SU-DHL-6 (cell line): ENCODE measurements at regions not wholly inside any gene's neighbourhood (a gene's known extent, or its start where the extent isn't known, plus 50 kb on each side); places are given as distances from the start of the nearest gene placed in this dataset.
"Not testable (repeated sequence)": the region's sequence is repeated elsewhere in the genome, so short reads cannot be mapped to it uniquely, and the experiment has no call there.

ENCODE experiments used
- H2AFZ ChIP-seq: fragments of 200-600 bp; sonication (generic); 2 replicates; pipeline ENCODE4 v1.6.1; 2014; ENCODE audit warnings: low read depth, mild to moderate bottlenecking, moderate library complexity, mixed read lengths, antibody characterized with exemption, low read length; ENCODE audit not compliant: severe bottlenecking
- H3F3A ChIP-seq: fragments of 200-600 bp; shearing (Covaris generic); 2 replicates; pipeline ENCODE4 v1.6.0; 2016; ENCODE audit warnings: antibody characterized with exemption, mild to moderate bottlenecking; ENCODE audit not compliant: insufficient read depth
- H3K27ac ChIP-seq: fragments of 200-600 bp; sonication (generic); 2 replicates; pipeline ENCODE4 v1.5.1; 2016; ENCODE audit warnings: low read depth, mild to moderate bottlenecking, low read length, moderate library complexity, mixed read lengths
- H3K27me3 ChIP-seq: fragments of 200-600 bp; sonication (generic), shearing (Covaris generic); 2 replicates; pipeline ENCODE4 v1.6.0; 2014; ENCODE audit warnings: mild to moderate bottlenecking, low read length
- H3K36me3 ChIP-seq: fragments of 200-600 bp; sonication (generic); 2 replicates; pipeline ENCODE4 v1.6.1; 2014; ENCODE audit warnings: mild to moderate bottlenecking, low read length, mixed read lengths
- H3K4me2 ChIP-seq: fragments of 300-600, 200-600 bp; shearing (Covaris generic), sonication (generic); 2 replicates; pipeline ENCODE4 v1.6.0; 2014; ENCODE audit warnings: low read length, low read depth, mild to moderate bottlenecking; ENCODE audit not compliant: poor library complexity, severe bottlenecking
- H3K4me3 ChIP-seq: fragments of 200-600 bp; sonication (generic); 2 replicates; pipeline ENCODE4 v1.5.1; 2014; ENCODE audit warnings: antibody characterized with exemption, low read length, mild to moderate bottlenecking, mixed read lengths; ENCODE audit not compliant: insufficient read depth, poor library complexity, severe bottlenecking
- H3K79me2 ChIP-seq: fragments of 200-600 bp; sonication (generic); 2 replicates; pipeline ENCODE4 v1.6.1; 2014; ENCODE audit warnings: mild to moderate bottlenecking, low read length, moderate library complexity; ENCODE audit not compliant: insufficient read depth
- H3K9ac ChIP-seq: fragments of 200-600 bp; sonication (generic); 2 replicates; pipeline ENCODE4 v1.7.0; 2014; ENCODE audit warnings: mild to moderate bottlenecking, low read length
- H3K9me2 ChIP-seq: fragments of 200-600 bp; sonication (generic); replicated peaks from 2 replicates; pipeline ENCODE4 v1.6.1; 2014; ENCODE audit warnings: low read length; ENCODE audit not compliant: insufficient read depth
- H3K9me3 ChIP-seq: fragments of 200-600 bp; sonication (generic); 2 replicates; pipeline ENCODE4 v1.6.1; 2014; ENCODE audit warnings: low read length, mixed read lengths; ENCODE audit not compliant: insufficient read depth
- H4K20me1 ChIP-seq: fragments of 200-600 bp; sonication (generic); 2 replicates; pipeline ENCODE4 v1.6.1; 2014; ENCODE audit warnings: low read depth, mild to moderate bottlenecking, antibody characterized with exemption, low read length, moderate library complexity, mixed read lengths
- EZH2phosphoT487 ChIP-seq: fragments of 200-600 bp; sonication (generic), shearing (Covaris generic); conservative IDR thresholded peaks from 2 replicates; pipeline ENCODE4 v1.6.1; 2018; ENCODE audit warnings: mild to moderate bottlenecking, antibody characterized with exemption, low read length, moderate library complexity, mixed read lengths
- TF ChIP-seq, protein P1 (sequence below): fragments of 200-600 bp; sonication (generic); IDR thresholded peaks from one replicate; pipeline ENCODE4 v1.5.1; 2017; ENCODE audit warnings: antibody characterized with exemption, mild to moderate bottlenecking, low read length, moderate library complexity; ENCODE audit not compliant: insufficient read depth, poor library complexity, severe bottlenecking

DNA sequence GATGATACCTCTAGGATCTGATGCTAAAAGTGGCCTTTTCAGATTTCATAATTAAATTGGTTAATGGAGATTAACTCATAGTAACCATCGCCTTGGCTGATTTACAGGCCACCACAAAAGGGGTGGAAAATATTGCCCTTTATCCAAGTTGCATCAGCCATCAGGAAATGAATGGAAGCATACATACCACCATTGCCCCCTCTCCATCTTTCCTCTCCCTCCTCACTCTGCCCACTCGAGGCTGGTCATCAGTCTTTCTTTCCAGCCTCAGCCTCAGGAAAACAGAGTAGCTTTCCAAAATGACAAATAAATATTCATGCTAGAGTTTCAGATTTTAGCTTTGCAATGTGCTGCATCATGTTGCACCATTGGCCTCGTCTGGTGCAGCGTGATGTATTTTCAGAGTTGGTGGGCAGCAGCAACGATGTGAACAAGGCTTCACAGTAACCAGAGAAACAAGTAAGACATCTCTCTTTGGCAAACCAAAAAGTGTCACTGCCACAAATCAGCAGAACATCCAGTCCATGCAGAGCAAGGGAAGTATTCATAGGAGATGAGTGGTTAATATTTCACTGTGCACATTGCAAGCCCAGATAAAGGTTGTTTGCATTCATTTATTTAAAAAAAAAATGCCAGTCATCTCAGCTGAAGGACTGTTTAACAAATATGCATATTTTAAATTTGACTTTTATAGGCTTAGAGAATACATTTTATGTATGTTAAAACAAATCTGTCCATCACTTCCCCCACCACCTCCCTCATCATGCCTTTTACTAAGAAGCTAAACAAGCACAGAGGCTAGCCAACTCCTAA lies 136.7 kb upstream of the FAT3 start:
- TF ChIP-seq EZH2phosphoT487 = no peak
- TF ChIP-seq, protein P1, sequence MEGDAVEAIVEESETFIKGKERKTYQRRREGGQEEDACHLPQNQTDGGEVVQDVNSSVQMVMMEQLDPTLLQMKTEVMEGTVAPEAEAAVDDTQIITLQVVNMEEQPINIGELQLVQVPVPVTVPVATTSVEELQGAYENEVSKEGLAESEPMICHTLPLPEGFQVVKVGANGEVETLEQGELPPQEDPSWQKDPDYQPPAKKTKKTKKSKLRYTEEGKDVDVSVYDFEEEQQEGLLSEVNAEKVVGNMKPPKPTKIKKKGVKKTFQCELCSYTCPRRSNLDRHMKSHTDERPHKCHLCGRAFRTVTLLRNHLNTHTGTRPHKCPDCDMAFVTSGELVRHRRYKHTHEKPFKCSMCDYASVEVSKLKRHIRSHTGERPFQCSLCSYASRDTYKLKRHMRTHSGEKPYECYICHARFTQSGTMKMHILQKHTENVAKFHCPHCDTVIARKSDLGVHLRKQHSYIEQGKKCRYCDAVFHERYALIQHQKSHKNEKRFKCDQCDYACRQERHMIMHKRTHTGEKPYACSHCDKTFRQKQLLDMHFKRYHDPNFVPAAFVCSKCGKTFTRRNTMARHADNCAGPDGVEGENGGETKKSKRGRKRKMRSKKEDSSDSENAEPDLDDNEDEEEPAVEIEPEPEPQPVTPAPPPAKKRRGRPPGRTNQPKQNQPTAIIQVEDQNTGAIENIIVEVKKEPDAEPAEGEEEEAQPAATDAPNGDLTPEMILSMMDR = no peak
- Histone ChIP-seq H3K27ac (no peak overlapping the region), H4K20me1 (no peaks in the 10 kb centered on the region), H3K79me2 (no peaks in the 10 kb centered on the region), H3K4me3 (no peak overlapping the region), H3K4me2 (no peak overlapping the region), H3F3A (no peaks in the 10 kb centered on the region), H3K9me2 (no peaks in the 10 kb centered on the region), H3K9me3 (no peaks in the 10 kb centered on the region), H3K9ac (no peak overlapping the region), H3K36me3 (no peaks in the 10 kb centered on the region), H3K27me3 (no peaks in the 10 kb centered on the region), H2AFZ (no peak overlapping the region)

DNA sequence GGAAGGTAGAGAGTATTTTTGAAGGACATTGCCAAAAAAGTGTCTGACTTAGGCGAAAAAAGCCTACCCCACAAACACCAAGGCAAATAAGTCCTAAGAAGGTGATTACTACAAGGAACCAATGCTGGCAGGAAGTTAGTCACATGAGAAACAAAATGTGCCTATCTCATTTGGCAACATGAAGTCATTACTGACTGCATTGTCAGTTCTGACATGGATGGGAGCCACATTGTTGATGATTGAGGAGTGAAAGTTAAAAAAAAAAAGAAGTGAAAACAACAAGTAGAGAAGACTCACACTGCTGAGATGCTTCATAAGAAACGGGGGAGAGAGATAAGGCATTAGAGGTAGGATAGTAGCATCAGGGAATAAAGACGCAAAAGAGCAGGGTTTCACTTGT lies 141.5 kb upstream of the FAT3 start:
- no peak overlapping the region for H3K4me2 ChIP-seq
- no peak overlapping the region for H3K27ac ChIP-seq
- no peak overlapping the region for H3K9ac ChIP-seq
- no peaks in the 10 kb centered on the region for H3K79me2 ChIP-seq
- no peaks in the 10 kb centered on the region for H3F3A ChIP-seq
- no peak for TF ChIP-seq EZH2phosphoT487
- TF ChIP-seq, protein P1 = no peak
- H3K9me3 ChIP-seq = no peaks in the 10 kb centered on the region
- no peak overlapping the region for H3K4me3 ChIP-seq
- H3K9me2 ChIP-seq = no peaks in the 10 kb centered on the region
- no peak overlapping the region for H2AFZ ChIP-seq
- no peaks in the 10 kb centered on the region for H4K20me1 ChIP-seq
- no peaks in the 10 kb centered on the region for H3K36me3 ChIP-seq
- H3K27me3 ChIP-seq = no peaks in the 10 kb centered on the region

DNA sequence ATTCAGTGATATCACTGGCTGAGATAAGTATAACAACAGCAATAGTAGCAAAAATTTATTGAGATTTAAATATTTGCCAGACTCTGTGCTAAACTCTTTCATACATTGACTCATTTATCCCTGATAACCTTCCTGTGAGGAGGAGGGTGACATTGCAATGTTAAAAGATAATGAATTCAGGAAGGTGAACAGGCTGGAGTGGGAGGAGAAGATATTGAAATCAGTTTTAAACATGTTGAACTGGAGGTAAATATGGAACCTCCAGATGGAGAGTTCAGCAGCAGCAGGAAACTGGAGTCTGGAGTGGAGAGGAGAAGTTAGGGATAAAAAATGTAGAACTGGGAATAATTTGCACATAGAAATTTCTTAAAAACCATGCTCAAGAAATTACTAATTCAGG lies 142.0 kb upstream of the FAT3 start:
- H3K4me2 ChIP-seq = no peak overlapping the region
- H3F3A ChIP-seq = no peaks in the 10 kb centered on the region
- H3K27ac ChIP-seq = no peak overlapping the region
- no peaks in the 10 kb centered on the region for H3K27me3 ChIP-seq
- TF ChIP-seq, protein P1 = no peak
- no peak for TF ChIP-seq EZH2phosphoT487
- H3K9me2 ChIP-seq = no peaks in the 10 kb centered on the region
- no peaks in the 10 kb centered on the region for H3K9me3 ChIP-seq
- no peaks in the 10 kb centered on the region for H3K36me3 ChIP-seq
- H3K79me2 ChIP-seq = no peaks in the 10 kb centered on the region
- H2AFZ ChIP-seq = no peak overlapping the region
- no peak overlapping the region for H3K4me3 ChIP-seq
- H3K9ac ChIP-seq = no peak overlapping the region
- H4K20me1 ChIP-seq = no peaks in the 10 kb centered on the region

DNA sequence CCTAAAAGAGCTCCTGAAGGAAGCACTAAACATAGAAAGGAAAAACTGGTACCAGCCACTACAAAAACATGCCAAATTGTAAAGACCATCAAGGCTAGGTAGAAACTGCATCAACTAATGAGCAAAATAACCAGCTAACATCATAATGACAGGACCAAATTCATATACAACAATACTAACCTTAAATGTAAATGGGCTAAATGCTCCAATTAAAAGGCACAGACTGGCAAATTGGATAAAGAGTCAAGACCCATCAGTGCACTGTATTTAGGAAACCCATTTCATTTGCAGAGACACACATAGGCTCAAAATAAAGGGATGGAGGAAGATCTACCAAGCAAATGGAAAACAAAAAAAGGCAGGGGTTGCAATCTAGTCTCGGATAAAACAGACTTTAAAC lies 150.1 kb upstream of the FAT3 start:
- not testable (repeated sequence) for H3F3A ChIP-seq, H3K27ac ChIP-seq, H3K79me2 ChIP-seq, H3K4me3 ChIP-seq, H3K4me2 ChIP-seq, H3K9ac ChIP-seq, H3K9me3 ChIP-seq, H2AFZ ChIP-seq, H3K9me2 ChIP-seq, H4K20me1 ChIP-seq, H3K36me3 ChIP-seq, H3K27me3 ChIP-seq
